ENCODE measurements at regions not wholly inside any gene's neighbourhood (a gene's known extent, or its start where the extent isn't known, plus 50 kb on each side); places are given as distances from the start of the nearest gene placed in this dataset.

DNA sequence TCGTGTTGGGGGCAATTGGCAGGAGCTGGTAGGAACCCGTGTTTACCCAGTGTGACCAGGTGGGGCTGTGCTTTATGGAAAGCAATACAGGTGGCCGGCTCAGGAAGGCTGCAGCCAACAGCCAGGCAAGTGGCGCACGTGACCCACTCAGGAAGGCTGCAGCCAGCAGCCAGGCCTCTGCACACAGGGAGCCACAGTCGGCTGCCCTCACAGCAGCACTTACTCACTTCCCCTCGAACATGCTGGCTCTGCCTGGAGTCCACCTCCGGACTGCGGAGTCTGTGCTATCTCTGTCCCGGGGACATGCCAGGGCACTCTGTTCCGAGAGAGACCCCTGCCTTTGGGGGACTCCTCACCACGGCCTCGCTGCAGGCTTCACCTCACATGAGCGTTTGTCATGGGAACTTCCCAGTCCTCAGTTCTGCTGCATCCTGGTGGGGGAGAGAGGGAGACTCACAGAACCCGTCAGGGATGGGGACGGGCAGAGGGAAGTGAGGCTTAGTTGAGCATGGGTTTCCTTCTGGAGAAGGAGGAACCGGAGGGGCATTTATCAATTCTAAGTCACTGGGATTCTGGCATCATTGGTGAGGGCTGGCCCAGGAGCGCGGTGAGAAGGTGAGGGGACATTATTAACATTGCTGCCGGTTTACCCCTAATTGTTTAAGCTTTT, 76.8 kb downstream of the TTLL2 start:
- TF ChIP-seq, protein P1, sequence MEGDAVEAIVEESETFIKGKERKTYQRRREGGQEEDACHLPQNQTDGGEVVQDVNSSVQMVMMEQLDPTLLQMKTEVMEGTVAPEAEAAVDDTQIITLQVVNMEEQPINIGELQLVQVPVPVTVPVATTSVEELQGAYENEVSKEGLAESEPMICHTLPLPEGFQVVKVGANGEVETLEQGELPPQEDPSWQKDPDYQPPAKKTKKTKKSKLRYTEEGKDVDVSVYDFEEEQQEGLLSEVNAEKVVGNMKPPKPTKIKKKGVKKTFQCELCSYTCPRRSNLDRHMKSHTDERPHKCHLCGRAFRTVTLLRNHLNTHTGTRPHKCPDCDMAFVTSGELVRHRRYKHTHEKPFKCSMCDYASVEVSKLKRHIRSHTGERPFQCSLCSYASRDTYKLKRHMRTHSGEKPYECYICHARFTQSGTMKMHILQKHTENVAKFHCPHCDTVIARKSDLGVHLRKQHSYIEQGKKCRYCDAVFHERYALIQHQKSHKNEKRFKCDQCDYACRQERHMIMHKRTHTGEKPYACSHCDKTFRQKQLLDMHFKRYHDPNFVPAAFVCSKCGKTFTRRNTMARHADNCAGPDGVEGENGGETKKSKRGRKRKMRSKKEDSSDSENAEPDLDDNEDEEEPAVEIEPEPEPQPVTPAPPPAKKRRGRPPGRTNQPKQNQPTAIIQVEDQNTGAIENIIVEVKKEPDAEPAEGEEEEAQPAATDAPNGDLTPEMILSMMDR (IDR thresholded peaks at IDR 0.05): peak in 1 of 5 experiments; percentile 21
- no peak for TF ChIP-seq POLR2A (IDR thresholded peaks at IDR 0.05)
- no peak for TF ChIP-seq POLR2AphosphoS5 (IDR thresholded peaks at IDR 0.05)
- no peak for TF ChIP-seq EP300 (IDR thresholded peaks at IDR 0.05; ENCODE audit: low read depth)
